A549 (cell line): ENCODE measurements at regions not wholly inside any gene's neighbourhood (a gene's known extent, or its start where the extent isn't known, plus 50 kb on each side); places are given as distances from the start of the nearest gene placed in this dataset.

Experiments used
- SMC3 ChIP-seq: fragments of >200 bp; sonication (Bioruptor Twin); formaldehyde crosslinking; IDR thresholded peaks from 3 replicates; pipeline ENCODE4 v1.6.1; 2018; ENCODE audit warnings: inconsistent platforms
- TF ChIP-seq, protein P1 (sequence below): fragments of >200 bp; sonication (Bioruptor Twin); formaldehyde crosslinking; IDR thresholded peaks from 3 replicates; pipeline ENCODE4 v1.5.1; 2016

DNA sequence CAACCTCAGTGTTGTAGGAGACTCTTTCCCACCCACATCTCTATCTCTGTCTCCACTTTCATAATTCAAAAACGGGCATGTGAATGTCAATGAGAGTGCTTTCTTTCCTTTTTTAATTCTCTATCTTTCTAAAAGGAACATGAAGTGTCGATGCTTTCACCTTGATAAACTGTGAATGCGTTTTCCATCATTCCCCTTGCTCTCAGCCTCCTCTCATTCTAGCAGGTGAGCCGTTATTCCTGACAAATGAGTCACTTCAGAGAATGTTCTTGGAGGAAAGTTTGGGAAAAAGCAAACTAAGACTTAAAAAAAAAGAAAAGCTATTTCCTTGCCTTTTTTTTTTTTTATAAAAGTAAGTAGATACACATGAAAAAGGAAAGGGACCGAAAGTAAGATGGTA is 226.0 kb upstream of the C1orf87 start:
- TF ChIP-seq, protein P1, sequence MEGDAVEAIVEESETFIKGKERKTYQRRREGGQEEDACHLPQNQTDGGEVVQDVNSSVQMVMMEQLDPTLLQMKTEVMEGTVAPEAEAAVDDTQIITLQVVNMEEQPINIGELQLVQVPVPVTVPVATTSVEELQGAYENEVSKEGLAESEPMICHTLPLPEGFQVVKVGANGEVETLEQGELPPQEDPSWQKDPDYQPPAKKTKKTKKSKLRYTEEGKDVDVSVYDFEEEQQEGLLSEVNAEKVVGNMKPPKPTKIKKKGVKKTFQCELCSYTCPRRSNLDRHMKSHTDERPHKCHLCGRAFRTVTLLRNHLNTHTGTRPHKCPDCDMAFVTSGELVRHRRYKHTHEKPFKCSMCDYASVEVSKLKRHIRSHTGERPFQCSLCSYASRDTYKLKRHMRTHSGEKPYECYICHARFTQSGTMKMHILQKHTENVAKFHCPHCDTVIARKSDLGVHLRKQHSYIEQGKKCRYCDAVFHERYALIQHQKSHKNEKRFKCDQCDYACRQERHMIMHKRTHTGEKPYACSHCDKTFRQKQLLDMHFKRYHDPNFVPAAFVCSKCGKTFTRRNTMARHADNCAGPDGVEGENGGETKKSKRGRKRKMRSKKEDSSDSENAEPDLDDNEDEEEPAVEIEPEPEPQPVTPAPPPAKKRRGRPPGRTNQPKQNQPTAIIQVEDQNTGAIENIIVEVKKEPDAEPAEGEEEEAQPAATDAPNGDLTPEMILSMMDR, result no peak
- TF ChIP-seq SMC3, result no peak
